Keratinocyte (primary cell): ENCODE measurements at regions not wholly inside any gene's neighbourhood (a gene's known extent, or its start where the extent isn't known, plus 50 kb on each side); places are given as distances from the start of the nearest gene placed in this dataset.

Experiments used
- DNase-seq: peaks from one replicate; pipeline ENCODE4 v3.0.0-alpha.2; 2011; ENCODE audit warnings: low read depth, missing footprints, low spot score
- FAIRE-seq: peaks from 2 replicates; lab custom pipeline; 2011; peaks lifted over from hg19 to GRCh38; lab: Jason Lieb, UNC
- H2AFZ ChIP-seq: 2 replicates; pipeline ENCODE4 v1.6.0; 2012; ENCODE audit warnings: low read length, control low read depth, inconsistent platforms; ENCODE audit not compliant: control insufficient read depth
- H3K27ac ChIP-seq: 2 replicates; pipeline ENCODE4 v1.5.1; 2011; ENCODE audit warnings: low read length; ENCODE audit not compliant: control insufficient read depth, insufficient read depth
- H3K27me3 ChIP-seq: 3 replicates; pipeline ENCODE4 v1.6.0; 2011; ENCODE audit warnings: low read length; ENCODE audit not compliant: control insufficient read depth, insufficient read depth; ENCODE audit errors: extremely low read depth
- H3K36me3 ChIP-seq, 2 experiments: 2 replicates in 1 of 2; 3 replicates in 1 of 2; pipeline ENCODE4 v1.5.1; 2011; ENCODE audit warnings: low read length in 2 of 2, mild to moderate bottlenecking in 1 of 2; ENCODE audit not compliant: control insufficient read depth in 2 of 2, insufficient read depth in 2 of 2; ENCODE audit errors: extremely low read depth in 1 of 2
- H3K4me1 ChIP-seq: 3 replicates; pipeline ENCODE4 v1.5.1; 2011; ENCODE audit warnings: low read length; ENCODE audit not compliant: control insufficient read depth, insufficient read depth; ENCODE audit errors: extremely low read depth
- H3K4me2 ChIP-seq: 3 replicates; pipeline ENCODE4 v1.6.0; 2011; ENCODE audit warnings: low read depth, low read length; ENCODE audit not compliant: control insufficient read depth, insufficient read depth; ENCODE audit errors: extremely low read depth
- H3K4me3 ChIP-seq, 3 experiments: fragments of 200-600 bp in 1 of 3; sonication (generic) in 1 of 3; 2 replicates in 2 of 3; 3 replicates in 1 of 3; pipeline ENCODE4 v1.5.1; 2011 to 2016; ENCODE audit warnings: low read length in 3 of 3, mild to moderate bottlenecking in 3 of 3, control low read depth in 2 of 3, inconsistent platforms in 1 of 3, low read depth in 1 of 3, mixed read lengths in 1 of 3, mixed run types in 1 of 3, moderate library complexity in 1 of 3; ENCODE audit not compliant: control insufficient read depth in 2 of 3, insufficient read depth in 2 of 3; ENCODE audit errors: extremely low read depth in 1 of 3
- H3K79me2 ChIP-seq: 2 replicates; pipeline ENCODE4 v1.6.0; 2012; ENCODE audit warnings: low read length; ENCODE audit not compliant: control insufficient read depth, insufficient read depth
- H3K9ac ChIP-seq: 3 replicates; pipeline ENCODE4 v1.6.0; 2011; ENCODE audit warnings: low read length; ENCODE audit not compliant: control insufficient read depth, insufficient read depth; ENCODE audit errors: extremely low read depth
- H3K9me1 ChIP-seq: 3 replicates; pipeline ENCODE4 v1.6.0; 2011; ENCODE audit warnings: low read length; ENCODE audit not compliant: control insufficient read depth, insufficient read depth; ENCODE audit errors: extremely low read depth
- H3K9me3 ChIP-seq: 2 replicates; pipeline ENCODE4 v1.5.1; 2012; ENCODE audit warnings: low read depth, low read length; ENCODE audit not compliant: control insufficient read depth
- H4K20me1 ChIP-seq: 3 replicates; pipeline ENCODE4 v1.6.0; 2011; ENCODE audit warnings: low read length; ENCODE audit not compliant: control insufficient read depth, insufficient read depth; ENCODE audit errors: extremely low read depth
- CTCF ChIP-seq, 3 experiments: IDR thresholded peaks in 1 of 3; conservative IDR thresholded peaks in 1 of 3; optimal IDR thresholded peaks in 1 of 3; 2 replicates in 2 of 3; 3 replicates in 1 of 3; pipeline versions ENCODE3 to v1.5.1; 2011; ENCODE audit warnings: low read length in 3 of 3, mild to moderate bottlenecking in 3 of 3, moderate library complexity in 2 of 3, control low read depth in 1 of 3, inconsistent platforms in 1 of 3; ENCODE audit not compliant: insufficient read depth in 2 of 3; ENCODE audit errors: extremely low read depth in 1 of 3
- EZH2 ChIP-seq: IDR thresholded peaks from one replicate; pipeline ENCODE4 v1.6.1; 2012; ENCODE audit warnings: inconsistent platforms, mild to moderate bottlenecking, low read length, moderate library complexity
- dilution Hi-C: fragments of 300-500 bp; cut with MboI; formaldehyde crosslinking; loops from one replicate; pipeline ENCODE4 v1.7.0; 2020; ENCODE audit warnings: low sequenced_read_pairs; ENCODE audit not compliant: extremely low pct_ligation_motif_present

GRCh38 chr3:79922633-79923032 lies 154.8 kb upstream of the ROBO1 start:
- Histone ChIP-seq H3K4me2 (no peak overlapping the region), H2AFZ (no peak overlapping the region), H3K27me3 (no peaks in the 10 kb centered on the region), H3K79me2 (no peaks in the 10 kb centered on the region), H3K27ac (no peak overlapping the region), H3K36me3 (no peaks in the 10 kb centered on the region), H4K20me1 (no peaks in the 10 kb centered on the region), H3K4me1 (no peaks in the 10 kb centered on the region), H3K4me3 (no peak overlapping the region), H3K9me3 (no peaks in the 10 kb centered on the region), H3K9me1 (no peaks in the 10 kb centered on the region), H3K9ac (no peak overlapping the region)
- dilution Hi-C loops, result no loop called here
- FAIRE-seq (no peak), DNase-seq (no peak)
- TF ChIP-seq EZH2 (no peak), CTCF (optimal IDR thresholded peaks at IDR 0.05 in 1 of 3, IDR thresholded peaks at IDR 0.05 in 1 of 3, conservative IDR thresholded peaks at IDR 0.05 in 1 of 3; ENCODE audit: extremely low read depth in 1 of 3, insufficient read depth in 2 of 3, low read length in 3 of 3) (no peak)

- no peak overlapping the region for H3K4me3 ChIP-seq
- H4K20me1 ChIP-seq, result no peaks in the 10 kb centered on the region
- H3K27me3 ChIP-seq, result no peaks in the 10 kb centered on the region
- H2AFZ ChIP-seq, result no peak overlapping the region
- H3K4me2 ChIP-seq, result no peak overlapping the region
- H3K36me3 ChIP-seq, result no peaks in the 10 kb centered on the region
- FAIRE-seq (no peak), DNase-seq (no peak)
- no peaks in the 10 kb centered on the region for H3K9me3 ChIP-seq
- no peak overlapping the region for H3K9ac ChIP-seq
- dilution Hi-C loops, result no loop called here
- H3K27ac ChIP-seq, result no peak overlapping the region
- TF ChIP-seq EZH2 (no peak), CTCF (optimal IDR thresholded peaks at IDR 0.05 in 1 of 3, IDR thresholded peaks at IDR 0.05 in 1 of 3, conservative IDR thresholded peaks at IDR 0.05 in 1 of 3; ENCODE audit: extremely low read depth in 1 of 3, insufficient read depth in 2 of 3, low read length in 3 of 3) (no peak)
- H3K79me2 ChIP-seq, result no peaks in the 10 kb centered on the region
- H3K4me1 ChIP-seq, result no peaks in the 10 kb centered on the region
- H3K9me1 ChIP-seq, result no peaks in the 10 kb centered on the region
Observed at GRCh38 chr3:79917561-79917960, 149.8 kb upstream of the ROBO1 start.
